ENCODE measurements at regions not wholly inside any gene's neighbourhood (a gene's known extent, or its start where the extent isn't known, plus 50 kb on each side); places are given as distances from the start of the nearest gene placed in this dataset.

- peak; percentile 85 for DNase-seq (ENCODE audit: insufficient read length, low spot score)
- FAIRE-seq, result peak; percentile 84
- TF ChIP-seq CTCF (IDR thresholded peaks at IDR 0.05; ENCODE audit: insufficient read depth, missing control alignments), result no peak
These were observed 66.7 kb upstream of the ZNF536 start for GRCh38 chr19:30305346-30306060.

GRCh38 chr19:30307191-30307974, 64.8 kb upstream of the ZNF536 start:
- no peak for TF ChIP-seq CTCF (IDR thresholded peaks at IDR 0.05; ENCODE audit: insufficient read depth, missing control alignments)
- DNase-seq (ENCODE audit: insufficient read length, low spot score) (no peak), FAIRE-seq (no peak)

- no peak for FAIRE-seq
- no peak for TF ChIP-seq CTCF (IDR thresholded peaks at IDR 0.05; ENCODE audit: insufficient read depth, missing control alignments)
- no peak for DNase-seq (ENCODE audit: insufficient read length, low spot score)
These were observed 63.0 kb upstream of the ZNF536 start for GRCh38 chr19:30309176-30309575.

- FAIRE-seq, result no peak
- TF ChIP-seq CTCF (IDR thresholded peaks at IDR 0.05; ENCODE audit: insufficient read depth, missing control alignments), result no peak
- no peak for DNase-seq (ENCODE audit: insufficient read length, low spot score)
These were observed 62.1 kb upstream of the ZNF536 start for GRCh38 chr19:30309905-30310601.

GRCh38 chr19:30310602-30311263, 61.5 kb upstream of the ZNF536 start:
- DNase-seq (ENCODE audit: insufficient read length, low spot score) (no peak), FAIRE-seq (no peak)
- TF ChIP-seq CTCF (IDR thresholded peaks at IDR 0.05; ENCODE audit: insufficient read depth, missing control alignments), result no peak

GRCh38 chr19:30311911-30312310, 60.3 kb upstream of the ZNF536 start:
- DNase-seq (ENCODE audit: insufficient read length, low spot score), result no peak
- FAIRE-seq, result no peak
- TF ChIP-seq CTCF (IDR thresholded peaks at IDR 0.05; ENCODE audit: insufficient read depth, missing control alignments), result no peak
